ENCODE measurements at regions not wholly inside any gene's neighbourhood (a gene's known extent, or its start where the extent isn't known, plus 50 kb on each side); places are given as distances from the start of the nearest gene placed in this dataset.

GRCh38 chr15:57893040-57893439, 172.5 kb downstream of the ALDH1A2 start:
- ChIA-PET CTCF (no interaction called here), POLR2A (no interaction called here)
- H3K9me3 ChIP-seq (ENCODE audit: control insufficient read depth, insufficient read depth, low read depth, low read length): no peaks in the 10 kb centered on the region
- no peaks in the 10 kb centered on the region for H3K4me1 ChIP-seq (ENCODE audit: control insufficient read depth, insufficient read depth, low read length)
- no peak overlapping the region for H3K4me3 ChIP-seq (ENCODE audit: low read depth, low read length)
- no peak overlapping the region for H3K27ac ChIP-seq (ENCODE audit: extremely low read depth, low read depth, low read length)
- no peaks in the 10 kb centered on the region for H3K36me3 ChIP-seq (ENCODE audit: control insufficient read depth in 2 of 2, insufficient read depth in 1 of 2, low read length in 2 of 2)
- TF ChIP-seq ZNF530 (tag by site-specific recombination; IDR thresholded peaks at IDR 0.05; ENCODE audit: low read depth): no peak
- TF ChIP-seq GLIS1 (tag by site-specific recombination; IDR thresholded peaks at IDR 0.05): no peak
- TF ChIP-seq SCRT2 (tag by site-specific recombination; IDR thresholded peaks at IDR 0.05): no peak
- no peak for TF ChIP-seq ZFP69B (tag by site-specific recombination; IDR thresholded peaks at IDR 0.05)
- TF ChIP-seq ZNF664 (tag by site-specific recombination; IDR thresholded peaks at IDR 0.05): no peak
- TF ChIP-seq ZNF701 (tag by site-specific recombination; IDR thresholded peaks at IDR 0.05): no peak
- no peak for TF ChIP-seq ZBTB21 (tag by site-specific recombination; IDR thresholded peaks at IDR 0.05)

GRCh38 chr15:57895291-57895690, 170.2 kb downstream of the ALDH1A2 start:
- Histone ChIP-seq H3K36me3 (ENCODE audit: control insufficient read depth in 2 of 2, insufficient read depth in 1 of 2, low read length in 2 of 2) (no peaks in the 10 kb centered on the region), H3K4me1 (ENCODE audit: control insufficient read depth, insufficient read depth, low read length) (no peaks in the 10 kb centered on the region), H3K4me3 (ENCODE audit: low read depth, low read length) (no peak overlapping the region), H3K27ac (ENCODE audit: extremely low read depth, low read depth, low read length) (no peak overlapping the region), H3K9me3 (ENCODE audit: control insufficient read depth, insufficient read depth, low read depth, low read length) (no peaks in the 10 kb centered on the region)
- CTCF ChIA-PET: no interaction called here
- TF ChIP-seq, protein P1, sequence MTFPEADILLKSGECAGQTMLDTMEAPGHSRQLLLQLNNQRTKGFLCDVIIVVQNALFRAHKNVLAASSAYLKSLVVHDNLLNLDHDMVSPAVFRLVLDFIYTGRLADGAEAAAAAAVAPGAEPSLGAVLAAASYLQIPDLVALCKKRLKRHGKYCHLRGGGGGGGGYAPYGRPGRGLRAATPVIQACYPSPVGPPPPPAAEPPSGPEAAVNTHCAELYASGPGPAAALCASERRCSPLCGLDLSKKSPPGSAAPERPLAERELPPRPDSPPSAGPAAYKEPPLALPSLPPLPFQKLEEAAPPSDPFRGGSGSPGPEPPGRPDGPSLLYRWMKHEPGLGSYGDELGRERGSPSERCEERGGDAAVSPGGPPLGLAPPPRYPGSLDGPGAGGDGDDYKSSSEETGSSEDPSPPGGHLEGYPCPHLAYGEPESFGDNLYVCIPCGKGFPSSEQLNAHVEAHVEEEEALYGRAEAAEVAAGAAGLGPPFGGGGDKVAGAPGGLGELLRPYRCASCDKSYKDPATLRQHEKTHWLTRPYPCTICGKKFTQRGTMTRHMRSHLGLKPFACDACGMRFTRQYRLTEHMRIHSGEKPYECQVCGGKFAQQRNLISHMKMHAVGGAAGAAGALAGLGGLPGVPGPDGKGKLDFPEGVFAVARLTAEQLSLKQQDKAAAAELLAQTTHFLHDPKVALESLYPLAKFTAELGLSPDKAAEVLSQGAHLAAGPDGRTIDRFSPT (tag by site-specific recombination; IDR thresholded peaks at IDR 0.05): no peak
- TF ChIP-seq FEZF1 (tag by site-specific recombination; IDR thresholded peaks at IDR 0.05): no peak
- no peak for TF ChIP-seq ZNF132 (tag by site-specific recombination; IDR thresholded peaks at IDR 0.05; ENCODE audit: borderline replicate concordance)
- no peak for TF ChIP-seq ZBTB10 (tag by site-specific recombination; IDR thresholded peaks at IDR 0.05)
- no peak for TF ChIP-seq ZNF777 (tag by site-specific recombination; IDR thresholded peaks at IDR 0.05; ENCODE audit: borderline replicate concordance)
- TF ChIP-seq KLF1 (tag by site-specific recombination; IDR thresholded peaks at IDR 0.05): no peak
- TF ChIP-seq ZNF366 (tag by site-specific recombination; conservative IDR thresholded peaks at IDR 0.05): no peak
- no peak for TF ChIP-seq ZNF23 (tag by site-specific recombination; IDR thresholded peaks at IDR 0.05; ENCODE audit: borderline replicate concordance)
- TF ChIP-seq, protein P2, sequence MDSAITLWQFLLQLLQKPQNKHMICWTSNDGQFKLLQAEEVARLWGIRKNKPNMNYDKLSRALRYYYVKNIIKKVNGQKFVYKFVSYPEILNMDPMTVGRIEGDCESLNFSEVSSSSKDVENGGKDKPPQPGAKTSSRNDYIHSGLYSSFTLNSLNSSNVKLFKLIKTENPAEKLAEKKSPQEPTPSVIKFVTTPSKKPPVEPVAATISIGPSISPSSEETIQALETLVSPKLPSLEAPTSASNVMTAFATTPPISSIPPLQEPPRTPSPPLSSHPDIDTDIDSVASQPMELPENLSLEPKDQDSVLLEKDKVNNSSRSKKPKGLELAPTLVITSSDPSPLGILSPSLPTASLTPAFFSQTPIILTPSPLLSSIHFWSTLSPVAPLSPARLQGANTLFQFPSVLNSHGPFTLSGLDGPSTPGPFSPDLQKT (IDR thresholded peaks at IDR 0.05; ENCODE audit: borderline replicate concordance, low read depth, low read length): no peak
- TF ChIP-seq ZNF658 (tag by site-specific recombination; IDR thresholded peaks at IDR 0.05): no peak
- TF ChIP-seq SCRT2 (tag by site-specific recombination; IDR thresholded peaks at IDR 0.05): no peak
- no peak for TF ChIP-seq ZNF221 (tag by site-specific recombination; IDR thresholded peaks at IDR 0.05; ENCODE audit: borderline replicate concordance)
- no peak for TF ChIP-seq ZBTB48 (tag by site-specific recombination; IDR thresholded peaks at IDR 0.05)
- no peak for TF ChIP-seq ZNF704 (tag by site-specific recombination; IDR thresholded peaks at IDR 0.05)
- no peak for TF ChIP-seq ZNF623 (tag by site-specific recombination; IDR thresholded peaks at IDR 0.05)
- POLR2A ChIA-PET: no interaction called here

Data from HEK293 (cell line).